Activated CD4-positive, alpha-beta T cell treated with anti-CD3 and anti-CD28 coated beads for 4 hours (primary cell): ENCODE measurements at regions not wholly inside any gene's neighbourhood (a gene's known extent, or its start where the extent isn't known, plus 50 kb on each side); places are given as distances from the start of the nearest gene placed in this dataset.
"Not testable (repeated sequence)": the region's sequence is repeated elsewhere in the genome, so short reads cannot be mapped to it uniquely, and the experiment has no call there.

Experiments used
- DNase-seq, 2 donors: peaks; one replicate each; pipeline ENCODE4 v3.0.0-alpha.2; 2020

- no peak for DNase-seq
Observed at GRCh38 chr1:25020173-25020845, 90.2 kb upstream of the RUNX3 start.

DNA sequence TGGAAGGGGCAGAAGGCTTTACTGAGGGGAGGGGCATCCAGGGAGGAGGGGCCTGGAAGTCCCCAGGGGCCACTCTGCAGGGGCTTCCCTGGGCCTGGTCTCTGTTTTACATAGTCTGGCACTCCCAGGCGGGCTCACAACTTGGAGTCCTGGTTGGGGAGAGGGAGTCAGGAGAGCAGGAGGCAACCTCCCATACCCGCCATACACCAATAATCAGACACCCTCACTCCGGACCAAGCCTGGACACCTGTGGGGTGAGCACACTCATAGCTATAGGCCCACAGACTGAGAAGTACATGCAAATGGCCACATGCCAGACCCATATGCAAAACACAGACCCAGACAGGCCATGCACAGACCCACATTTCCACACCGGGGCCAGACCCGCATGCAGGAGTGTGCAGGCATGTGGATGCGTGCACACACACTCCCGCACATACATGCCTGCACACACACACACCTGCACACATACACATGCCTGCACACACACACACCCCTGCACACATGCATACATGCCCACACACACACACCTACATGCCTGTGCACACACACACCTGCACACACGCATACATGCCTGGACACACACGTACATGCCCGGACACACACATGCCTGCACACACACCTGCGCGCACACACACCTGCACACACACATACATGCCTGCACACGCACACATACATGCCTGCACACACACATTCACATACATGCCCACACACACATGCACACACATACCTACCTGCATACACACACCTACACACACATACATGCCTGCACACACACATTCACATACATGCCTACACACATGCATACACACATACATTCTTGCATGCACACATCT lies 89.5 kb upstream of the RUNX3 start:
- DNase-seq, result no peak

DNA sequence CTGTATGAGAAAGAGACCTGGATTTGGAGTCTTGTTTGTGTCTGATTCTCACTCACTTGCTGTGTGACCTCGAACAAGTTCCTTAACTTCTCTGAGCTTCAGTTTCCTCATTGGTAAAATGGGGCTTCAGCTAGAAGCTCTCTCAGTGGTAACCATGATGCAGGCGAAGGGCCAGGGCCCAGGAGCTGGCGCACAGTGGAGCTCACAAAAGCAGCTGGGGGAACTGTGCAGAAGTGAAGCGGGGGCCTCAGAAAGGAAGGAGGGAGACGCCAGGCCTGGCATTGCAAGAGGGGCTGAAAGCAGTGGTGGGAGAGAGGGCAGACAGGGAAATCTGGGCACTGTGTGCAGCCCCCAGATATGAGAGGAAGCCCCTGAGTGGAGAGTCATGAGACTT lies 88.9 kb upstream of the RUNX3 start:
- DNase-seq, result no peak

GRCh38 chr1:25018110-25018735 lies 88.1 kb upstream of the RUNX3 start:
- DNase-seq, result no peak

- DNase-seq, result no peak
Observed at GRCh38 chr1:25017436-25018109, 87.5 kb upstream of the RUNX3 start.

DNA sequence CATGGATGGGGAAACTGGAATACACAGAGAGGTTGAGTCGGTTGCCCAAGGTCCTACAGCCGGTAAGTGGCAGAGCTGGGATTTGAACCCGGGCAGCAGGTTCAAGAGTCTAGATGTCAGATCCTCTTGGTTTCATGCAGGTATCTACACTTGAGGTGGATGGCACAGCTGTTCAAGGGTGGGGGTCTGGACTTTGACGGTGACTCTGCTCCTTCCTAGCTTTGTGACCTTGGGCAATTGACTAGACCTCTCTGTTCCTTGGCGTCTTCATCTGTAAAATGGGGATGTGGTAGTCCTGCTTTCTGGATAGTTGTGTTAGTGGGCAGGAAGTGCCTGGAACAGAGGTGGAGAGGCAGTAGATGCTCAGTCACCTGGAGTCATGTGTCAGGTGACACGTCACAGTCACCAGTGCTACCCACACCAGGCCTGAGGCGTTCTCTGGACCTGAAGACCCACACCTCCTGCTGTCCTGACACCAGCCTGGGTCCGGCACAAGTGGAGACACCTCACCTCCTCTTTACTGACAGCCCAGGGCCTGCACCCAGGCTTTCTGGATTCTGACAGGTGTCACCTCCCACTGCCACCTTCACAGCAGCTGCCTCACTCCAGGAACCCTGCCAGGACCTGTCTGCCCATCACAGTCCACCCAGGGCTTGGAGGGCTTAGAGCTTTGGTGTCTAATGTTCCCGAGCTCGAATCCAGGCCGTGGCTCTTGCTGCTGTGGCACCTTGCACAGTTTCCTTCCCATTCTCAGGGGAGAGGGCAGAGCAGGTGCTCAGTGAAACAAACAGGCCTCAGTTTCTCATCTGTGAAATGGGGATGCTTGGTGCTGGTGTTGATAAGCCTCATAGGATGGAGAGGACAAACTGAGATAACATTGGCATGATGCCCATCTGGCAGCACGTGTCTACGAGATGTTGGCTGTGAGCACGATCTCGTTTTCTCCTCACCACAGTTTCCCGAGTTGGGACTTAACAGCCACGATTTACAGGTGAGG lies 83.2 kb upstream of the RUNX3 start:
- no peak for DNase-seq

DNA sequence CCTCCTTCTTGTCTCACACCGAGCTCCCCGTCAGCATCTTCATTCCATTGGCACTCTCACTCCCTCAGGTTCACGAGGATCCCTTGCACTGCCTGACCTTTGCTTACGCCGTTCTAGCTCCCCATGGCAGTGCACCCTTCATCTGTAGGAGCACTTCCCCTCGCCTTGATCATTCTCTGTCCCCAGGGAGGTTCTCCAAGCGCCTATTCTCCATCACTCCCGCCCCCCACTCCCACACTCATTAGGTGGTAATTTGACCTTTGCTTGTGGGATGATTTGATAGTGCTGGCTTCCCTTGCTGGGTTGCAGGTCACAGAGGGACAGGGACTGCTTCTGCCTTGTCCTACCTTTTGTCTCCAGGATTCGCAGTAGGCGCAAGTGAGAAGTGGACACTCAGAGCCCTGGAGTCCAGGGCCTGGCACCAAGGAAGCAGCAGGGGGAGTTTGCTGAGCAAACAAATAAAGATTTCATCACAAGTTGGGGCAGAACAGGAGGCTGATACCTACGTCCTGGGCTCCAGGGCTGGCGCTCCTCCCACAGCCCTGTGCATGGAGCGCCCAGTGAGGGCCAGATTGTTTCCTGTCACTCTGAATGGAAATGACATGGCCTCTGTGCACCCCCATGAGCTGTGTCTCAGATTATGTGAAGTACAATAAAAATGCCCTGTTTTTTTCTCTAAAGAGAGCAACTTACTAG lies 82.0 kb upstream of the RUNX3 start:
- no peak for DNase-seq

DNA sequence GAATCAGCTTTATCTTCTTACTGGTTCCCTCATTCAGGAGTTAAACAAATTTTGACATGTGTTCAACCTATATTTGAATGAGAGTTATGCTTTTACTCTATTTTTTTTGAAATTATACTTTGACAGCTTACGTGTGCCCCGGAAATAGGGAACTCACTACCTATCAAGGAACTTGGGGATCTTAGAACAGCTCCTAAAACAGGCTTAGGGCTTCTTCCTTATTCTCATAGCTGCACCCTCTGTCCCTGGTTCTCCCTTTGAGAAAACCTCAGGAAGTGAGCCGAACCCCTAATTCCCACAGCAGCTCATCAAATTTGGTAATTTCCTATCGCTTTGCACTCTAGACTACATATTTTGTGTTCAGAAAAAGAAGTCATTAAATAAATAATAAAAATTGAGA lies 81.2 kb upstream of the RUNX3 start:
- DNase-seq, result no peak

DNA sequence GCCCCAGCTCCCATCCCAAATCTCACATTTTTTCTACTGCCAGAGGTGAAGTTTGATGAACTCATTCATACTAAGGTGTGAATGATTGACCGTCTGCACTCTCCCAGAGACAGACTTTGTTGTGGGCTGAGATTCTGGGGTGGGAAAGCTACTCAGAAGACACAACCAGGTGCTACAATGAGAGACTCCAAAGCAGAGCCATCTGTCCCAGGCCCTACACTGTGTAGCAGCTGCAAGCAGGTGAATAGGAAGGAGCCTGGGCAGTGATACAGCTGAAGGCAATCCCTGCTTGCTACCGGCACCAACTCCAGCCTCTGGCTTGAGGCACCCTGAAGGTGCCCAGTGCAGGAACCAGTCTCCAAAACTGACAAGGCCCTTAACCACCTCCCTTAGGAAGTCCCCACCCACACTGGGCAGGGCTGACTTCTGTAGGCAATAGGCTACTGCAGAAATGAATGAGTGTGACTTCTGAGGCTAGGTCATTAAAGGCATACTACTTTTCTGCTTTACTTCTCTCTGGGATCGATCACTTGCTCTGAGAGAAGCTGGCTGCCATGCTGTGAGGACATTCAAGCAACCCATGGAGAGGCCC lies 79.7 kb upstream of the RUNX3 start:
- DNase-seq, result peak in 1 of 2 donors; percentile 24

DNA sequence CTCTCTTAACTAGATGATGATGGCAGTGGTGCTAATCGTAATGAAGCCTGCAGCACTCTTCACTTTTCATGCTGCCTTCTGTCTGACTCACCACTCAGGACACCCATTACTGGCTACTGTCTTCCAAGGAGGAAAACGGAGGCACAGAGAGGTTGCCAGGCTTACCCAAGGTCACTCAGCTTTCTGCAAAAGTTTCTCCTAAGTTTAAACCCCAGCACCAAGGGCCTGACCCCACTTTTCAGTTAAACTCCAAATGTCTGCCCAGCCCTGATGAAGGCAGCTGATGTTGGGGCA lies 78.1 kb upstream of the RUNX3 start:
- DNase-seq, result no peak

GRCh38 chr1:25007390-25008191 lies 77.5 kb upstream of the RUNX3 start:
- not testable (repeated sequence) for DNase-seq

GRCh38 chr1:25006770-25007169 lies 76.7 kb upstream of the RUNX3 start:
- no peak for DNase-seq

DNA sequence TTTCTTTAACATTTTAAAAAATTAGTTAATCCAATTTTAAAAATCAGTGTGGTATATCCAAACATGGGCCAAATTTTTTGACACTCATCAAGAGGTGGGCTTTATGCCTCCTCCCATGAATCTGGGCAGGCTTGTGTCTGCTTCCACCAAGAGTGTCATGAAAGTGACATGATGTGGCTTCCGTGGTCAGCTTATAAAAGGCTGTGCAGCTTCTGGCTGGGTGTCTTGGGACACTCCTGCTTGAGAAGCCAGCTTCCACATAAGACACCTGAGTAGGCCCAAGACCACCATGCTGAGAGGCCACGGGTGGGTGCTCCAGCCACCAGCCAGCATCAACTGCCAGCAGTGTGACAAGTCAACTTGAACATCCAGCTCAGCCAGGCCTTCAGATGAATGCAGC lies 74.3 kb upstream of the RUNX3 start:
- DNase-seq, result no peak

- peak; percentile 31 to 45 for DNase-seq
Observed at GRCh38 chr1:25003457-25004190, 73.5 kb upstream of the RUNX3 start.

GRCh38 chr1:25003000-25003399 lies 72.9 kb upstream of the RUNX3 start:
- no peak for DNase-seq

DNA sequence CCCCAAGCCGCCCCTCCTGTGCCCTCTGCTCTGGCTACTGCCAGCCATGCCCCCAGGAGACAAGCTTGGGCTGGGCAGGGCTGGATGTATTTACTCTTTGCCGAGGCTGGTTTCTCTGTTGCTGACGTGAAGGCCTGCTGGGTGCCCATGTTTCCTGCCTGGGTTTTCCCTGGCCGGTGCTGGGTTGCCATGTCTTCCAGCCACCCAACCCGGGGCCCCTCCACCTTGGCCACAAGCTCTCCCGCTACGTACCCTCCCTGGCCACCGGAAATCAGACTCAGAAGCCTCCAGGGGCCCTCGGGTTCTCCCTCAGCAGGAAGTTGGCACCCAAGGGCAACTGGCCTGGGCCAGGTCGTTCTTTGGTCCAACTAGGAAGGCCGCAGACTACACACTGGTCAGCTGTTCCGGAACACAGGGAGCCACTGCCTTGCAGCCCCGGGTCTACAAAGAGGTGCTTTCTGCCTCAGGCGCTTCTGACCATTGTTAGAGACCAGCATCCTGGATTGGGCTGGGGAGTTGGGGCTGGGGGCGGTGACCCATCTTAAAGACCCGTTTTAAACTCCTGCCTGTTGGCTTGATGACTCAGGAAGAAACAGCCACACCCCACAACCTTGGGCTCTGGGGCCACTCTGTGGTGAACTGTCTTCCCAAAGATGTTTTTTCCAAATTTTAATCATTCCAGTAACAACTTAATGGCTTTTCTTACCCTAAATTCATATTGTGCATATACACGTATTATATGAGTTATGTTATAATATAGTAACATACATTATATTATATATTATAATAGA lies 71.2 kb upstream of the RUNX3 start:
- DNase-seq, result no peak

GRCh38 chr1:24999906-25000305 lies 69.8 kb upstream of the RUNX3 start:
- no peak for DNase-seq

DNA sequence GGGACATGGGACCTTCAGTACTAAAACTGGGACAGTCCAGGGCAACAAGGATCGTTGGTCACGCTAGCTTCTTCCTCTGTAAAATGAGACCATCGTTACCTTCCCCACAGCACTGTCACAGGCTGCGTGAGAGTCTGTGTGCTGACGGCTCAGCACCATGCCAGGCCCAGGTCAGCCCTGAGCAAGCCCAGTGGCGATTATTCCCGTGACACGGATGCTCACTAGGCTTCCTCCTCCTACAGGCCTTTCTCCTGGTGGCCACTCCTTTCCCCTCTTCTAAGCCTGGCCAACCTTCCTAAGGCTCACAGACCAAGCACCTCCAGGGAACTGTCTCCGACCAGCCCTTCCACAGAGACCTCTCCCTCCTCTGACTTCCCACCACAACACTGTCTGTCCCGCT lies 69.3 kb upstream of the RUNX3 start:
- no peak for DNase-seq
